ENCODE measurements at regions not wholly inside any gene's neighbourhood (a gene's known extent, or its start where the extent isn't known, plus 50 kb on each side); places are given as distances from the start of the nearest gene placed in this dataset.

DNA sequence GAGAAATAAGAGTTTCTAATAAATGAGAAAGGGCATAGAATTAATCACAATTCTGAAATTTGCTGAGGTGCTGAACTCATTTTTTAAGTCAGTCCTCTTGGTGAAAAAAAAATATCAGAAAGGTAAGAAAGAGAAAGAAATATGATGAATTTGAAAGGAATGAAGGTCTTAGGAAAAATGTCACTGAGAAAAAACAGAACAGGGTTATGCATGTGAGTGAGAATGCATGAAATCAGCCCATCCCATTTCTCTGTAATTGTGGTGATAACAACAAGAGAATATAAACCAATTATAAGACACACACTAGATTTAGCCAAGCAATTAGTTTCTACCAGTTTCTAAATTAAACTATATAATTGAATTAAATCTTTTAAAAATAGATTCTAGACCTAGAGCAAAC, 138.9 kb downstream of the TBX18 start (continued):
- TF ChIP-seq REST (IDR thresholded peaks at IDR 0.05): no peak
- no peak for TF ChIP-seq HNF4A (conservative IDR thresholded peaks at IDR 0.05)
- TF ChIP-seq RAD21 (IDR thresholded peaks at IDR 0.05): no peak
- no peak for TF ChIP-seq EGR1 (IDR thresholded peaks at IDR 0.05; ENCODE audit: low read depth in 2 of 2)
- no peak for TF ChIP-seq SP1 (IDR thresholded peaks at IDR 0.05)
- no peak for TF ChIP-seq YY1 (IDR thresholded peaks at IDR 0.05)
- TF ChIP-seq GABPA (IDR thresholded peaks at IDR 0.05 in 1 of 2, conservative IDR thresholded peaks at IDR 0.05 in 1 of 2): no peak
- TF ChIP-seq FOXA1 (IDR thresholded peaks at IDR 0.05): no peak

- H3K4me1 ChIP-seq (ENCODE audit: control insufficient read depth in 4 of 4, insufficient read depth in 4 of 4, low read length in 3 of 4): no peaks in the 10 kb centered on the region
- TF ChIP-seq FOXA2 (IDR thresholded peaks at IDR 0.05) (no peak), HNF4G (IDR thresholded peaks at IDR 0.05) (no peak), YY1 (IDR thresholded peaks at IDR 0.05) (no peak), NR2F2 (IDR thresholded peaks at IDR 0.05) (no peak), SP1 (IDR thresholded peaks at IDR 0.05) (no peak), ZBTB33 (IDR thresholded peaks at IDR 0.05) (no peak), RAD21 (IDR thresholded peaks at IDR 0.05) (no peak)
- H3K27ac ChIP-seq (ENCODE audit: low read depth in 1 of 2, low read length in 2 of 2): no peak overlapping the region
- no peak for DNase-seq (ENCODE audit: low spot score)
- H3K27me3 ChIP-seq (ENCODE audit: control insufficient read depth in 4 of 4, insufficient read depth in 4 of 4, low read length in 3 of 4): no peaks in the 10 kb centered on the region
- H3K36me3 ChIP-seq (ENCODE audit: control insufficient read depth in 4 of 4, insufficient read depth in 3 of 4, low read depth in 1 of 4, low read length in 3 of 4): no peaks in the 10 kb centered on the region
- WGBS: 44% methylated on average over 4 of the region's 4 CpGs
- H3K4me3 ChIP-seq (ENCODE audit: low read depth in 1 of 3, low read length in 3 of 3): no peak overlapping the region
- H3K9ac ChIP-seq (ENCODE audit: low read depth in 1 of 2, low read length in 2 of 2): no peak overlapping the region
- H3K9me3 ChIP-seq (ENCODE audit: control insufficient read depth in 4 of 4, low read length in 3 of 4): peaks cover 0 to 4% (median 0%) of the 10 kb centered on the region in 4 donors
Measured at GRCh38 chr6:84623956-84624680, 140.3 kb downstream of the TBX18 start.

GRCh38 chr6:84618836-84619235, 145.6 kb downstream of the TBX18 start:
- Histone ChIP-seq H3K27ac (ENCODE audit: low read depth in 1 of 2, low read length in 2 of 2) (no peak overlapping the region), H3K27me3 (ENCODE audit: control insufficient read depth in 4 of 4, insufficient read depth in 4 of 4, low read length in 3 of 4) (no peaks in the 10 kb centered on the region), H3K4me1 (ENCODE audit: control insufficient read depth in 4 of 4, insufficient read depth in 4 of 4, low read length in 3 of 4) (no peaks in the 10 kb centered on the region), H3K9me3 (ENCODE audit: control insufficient read depth in 4 of 4, low read length in 3 of 4) (peaks cover 0 to 4% (median 0%) of the 10 kb centered on the region in 4 donors), H3K4me3 (ENCODE audit: low read depth in 1 of 3, low read length in 3 of 3) (no peak overlapping the region), H3K36me3 (ENCODE audit: control insufficient read depth in 4 of 4, insufficient read depth in 3 of 4, low read depth in 1 of 4, low read length in 3 of 4) (no peaks in the 10 kb centered on the region), H3K9ac (ENCODE audit: low read depth in 1 of 2, low read length in 2 of 2) (no peak overlapping the region)
- 51% methylated on average over 6 of the region's 6 CpGs for WGBS
- TF ChIP-seq EGR1 (IDR thresholded peaks at IDR 0.05; ENCODE audit: low read depth in 2 of 2): no peak
- no peak for DNase-seq (ENCODE audit: low spot score)

All from liver (tissue), 7 donors.